HG02759 (cell line): ENCODE measurements at regions not wholly inside any gene's neighbourhood (a gene's known extent, or its start where the extent isn't known, plus 50 kb on each side); places are given as distances from the start of the nearest gene placed in this dataset.
"Not testable (repeated sequence)": the region's sequence is repeated elsewhere in the genome, so short reads cannot be mapped to it uniquely, and the experiment has no call there.

ENCODE experiments used
- ATAC-seq: cut with Tn5 transposase; IDR thresholded peaks from one replicate; pipeline ENCODE4 v1.9.1; 2021; ENCODE audit warnings: mild to moderate bottlenecking, moderate library complexity; ENCODE audit not compliant: unreplicated experiment

DNA sequence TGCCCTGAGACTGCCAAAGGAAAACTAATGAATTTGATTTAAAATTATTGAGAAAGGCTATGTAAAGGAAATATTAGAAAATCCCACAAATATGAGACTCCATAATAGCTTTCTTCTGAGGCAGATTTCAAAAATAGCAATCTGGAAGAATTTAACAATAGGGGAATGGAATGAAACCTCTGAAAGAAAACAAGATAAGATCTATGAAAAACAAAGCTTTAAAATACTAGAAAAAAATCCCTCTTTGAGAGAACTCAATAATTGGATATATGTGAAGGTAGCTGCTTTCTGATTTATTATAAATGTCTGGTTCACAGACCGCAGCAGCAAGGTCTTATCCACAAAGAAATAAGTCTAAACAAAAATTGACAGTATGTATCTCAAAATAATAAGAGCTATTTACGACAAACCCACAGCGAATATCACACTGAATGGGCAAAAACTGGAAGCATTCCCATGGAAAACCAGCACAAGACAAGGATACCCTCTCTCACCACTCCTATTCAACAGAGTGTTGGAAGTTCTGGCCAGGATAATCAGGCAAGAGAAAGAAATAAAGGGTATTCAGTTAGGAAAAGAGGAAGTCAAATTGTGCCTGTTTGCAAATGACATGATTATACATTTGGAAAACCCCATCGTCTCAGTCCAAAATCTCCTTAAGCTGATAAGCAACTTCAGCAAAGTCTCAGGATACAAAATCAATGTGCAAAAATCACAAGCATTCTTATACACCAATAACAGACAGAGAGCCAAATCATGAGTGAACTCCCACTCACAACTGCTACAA lies 319.3 kb upstream of the THBS1 start:
- ATAC-seq = not testable (repeated sequence)

DNA sequence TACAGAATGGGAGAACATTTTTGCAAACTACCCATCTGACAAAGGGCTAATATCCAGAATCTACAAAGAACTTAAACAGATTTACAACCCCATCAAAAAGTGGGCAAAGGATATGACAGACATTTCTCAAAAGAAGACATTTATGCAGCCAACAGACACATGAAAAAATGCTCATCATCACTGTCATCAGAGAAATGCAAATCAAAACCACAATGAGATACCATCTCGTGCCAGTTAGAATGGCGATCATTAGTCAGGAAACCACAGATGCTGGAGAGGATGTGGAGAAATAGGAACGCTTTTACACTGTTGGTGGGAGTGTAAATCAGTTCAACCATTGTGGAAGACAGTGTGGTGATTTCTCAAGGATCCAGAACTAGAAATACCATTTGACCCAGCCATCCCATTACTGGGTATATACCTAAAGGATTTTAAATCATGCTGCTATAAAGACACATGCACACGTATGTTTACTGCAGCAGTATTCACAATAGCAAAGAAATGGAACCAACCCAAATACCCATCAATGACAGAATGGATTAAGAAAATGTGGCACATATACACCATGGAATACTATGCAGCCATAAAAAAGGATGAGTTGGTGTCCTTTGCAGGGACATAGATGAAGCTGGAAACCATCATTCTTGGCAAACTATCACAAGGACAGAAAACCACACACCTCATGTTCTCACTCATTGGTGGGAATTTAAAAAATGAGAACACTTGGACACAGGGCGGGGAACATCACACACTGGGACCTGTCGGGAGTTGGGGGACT lies 317.7 kb upstream of the THBS1 start:
- ATAC-seq = not testable (repeated sequence)

DNA sequence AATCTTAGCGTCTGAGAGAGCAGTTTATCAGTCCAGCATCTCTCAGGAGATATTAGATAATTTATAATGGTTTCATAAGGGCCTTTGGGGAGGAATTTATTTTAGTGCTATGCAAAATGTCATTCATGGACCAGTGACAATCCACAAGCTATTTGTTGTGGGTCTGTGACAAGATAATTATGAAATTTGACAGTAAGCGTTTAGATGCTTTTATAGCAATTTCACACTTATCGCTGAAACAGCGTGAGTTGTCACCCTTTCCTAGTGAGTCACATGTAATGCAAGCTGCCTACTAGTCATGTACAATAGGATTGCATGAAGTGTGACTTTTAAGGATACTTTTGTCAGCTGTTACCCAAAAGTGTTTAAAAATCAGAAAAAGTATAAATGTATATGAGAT lies 315.6 kb upstream of the THBS1 start:
- no peak for ATAC-seq

- ATAC-seq = no peak
These were observed 314.0 kb upstream of the THBS1 start for GRCh38 chr15:39266890-39267289.

GRCh38 chr15:39267685-39268084 lies 313.2 kb upstream of the THBS1 start:
- ATAC-seq = no peak

DNA sequence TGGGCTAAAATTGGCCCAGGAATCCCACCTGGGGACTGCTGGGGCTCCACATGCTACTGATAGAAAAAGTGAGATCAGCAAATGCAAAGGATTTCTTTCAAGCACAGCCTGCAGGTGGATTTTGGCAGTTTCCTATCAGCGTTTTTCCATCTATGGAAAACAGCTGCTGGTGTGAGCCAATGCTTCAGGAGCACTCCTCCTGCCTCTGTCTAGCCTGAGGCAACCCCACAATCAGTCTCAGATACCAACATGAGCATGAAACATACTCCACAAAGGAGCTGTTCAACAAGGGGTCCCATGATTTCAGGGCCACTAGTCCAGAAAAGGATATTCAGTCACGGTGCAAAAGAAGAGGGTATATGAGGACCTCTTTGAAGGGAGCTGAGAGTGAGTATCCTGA lies 311.5 kb upstream of the THBS1 start:
- no peak for ATAC-seq

DNA sequence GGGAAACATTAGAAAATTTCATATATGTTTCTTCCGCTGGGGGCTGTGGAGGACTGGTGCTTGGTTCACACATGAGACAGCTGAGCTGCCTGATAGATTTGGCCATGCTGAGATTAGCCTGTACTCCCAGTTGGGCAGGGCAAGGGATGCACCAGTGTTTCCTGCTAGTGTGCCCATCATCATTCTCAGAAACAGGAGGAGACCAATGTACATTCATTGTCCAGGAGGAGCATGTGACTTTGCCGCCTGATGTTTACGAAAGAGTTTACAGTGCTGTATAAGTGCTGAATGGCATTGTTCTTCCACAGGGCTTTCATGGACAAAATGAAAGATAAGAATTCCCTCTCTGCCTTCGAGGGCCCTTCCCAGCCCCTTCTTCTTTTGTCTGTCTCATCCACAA lies 311.1 kb upstream of the THBS1 start:
- no peak for ATAC-seq

DNA sequence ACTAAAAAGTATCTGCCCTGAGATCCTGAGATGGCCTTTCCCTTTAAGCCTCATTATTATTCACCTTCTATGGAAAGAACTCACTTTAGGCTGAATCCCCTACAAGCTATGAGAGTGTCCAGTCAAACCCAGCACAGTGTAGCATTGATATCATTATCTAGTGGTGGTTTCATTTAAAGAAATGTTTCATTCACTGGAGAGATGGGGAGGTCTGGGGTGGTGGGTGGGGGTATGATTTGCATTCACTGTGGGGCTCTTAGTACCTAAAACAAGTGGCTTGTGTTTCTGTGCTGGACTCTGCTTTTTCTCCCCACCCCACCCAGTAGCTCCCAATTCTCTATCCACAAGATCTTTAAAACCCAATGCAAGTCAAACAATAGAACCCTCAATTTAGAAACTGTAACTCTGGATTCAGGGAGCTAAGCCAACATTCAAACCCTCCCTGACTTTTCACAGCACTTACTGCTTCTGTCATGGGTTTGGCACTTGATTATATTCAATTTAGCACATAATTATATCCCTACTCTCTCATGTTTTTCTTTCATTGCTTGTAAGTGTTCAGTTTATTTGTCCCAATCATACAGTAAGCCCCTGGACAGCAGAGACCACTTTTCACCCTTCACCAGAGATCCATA lies 310.5 kb upstream of the THBS1 start:
- ATAC-seq = no peak

GRCh38 chr15:39270934-39271333 lies 309.9 kb upstream of the THBS1 start:
- ATAC-seq = no peak

DNA sequence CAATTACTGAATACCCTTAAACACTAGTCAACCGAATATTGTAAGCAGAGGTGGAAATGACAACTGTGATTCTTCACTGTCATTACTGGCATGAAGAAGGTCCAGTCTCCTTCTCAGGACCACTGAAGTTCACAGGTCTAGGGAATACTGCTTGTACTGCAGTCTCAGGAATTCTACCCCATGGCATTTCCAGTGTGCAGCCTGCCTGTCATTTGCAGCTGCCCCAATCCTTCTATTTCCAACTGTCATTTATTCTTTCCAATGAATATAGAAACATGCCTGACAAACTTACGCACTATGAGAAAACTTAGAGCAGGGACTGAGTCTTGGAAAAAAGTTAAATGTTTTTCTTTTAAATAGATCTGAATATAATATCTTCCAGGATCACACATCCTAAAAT lies 308.0 kb upstream of the THBS1 start:
- ATAC-seq = no peak

DNA sequence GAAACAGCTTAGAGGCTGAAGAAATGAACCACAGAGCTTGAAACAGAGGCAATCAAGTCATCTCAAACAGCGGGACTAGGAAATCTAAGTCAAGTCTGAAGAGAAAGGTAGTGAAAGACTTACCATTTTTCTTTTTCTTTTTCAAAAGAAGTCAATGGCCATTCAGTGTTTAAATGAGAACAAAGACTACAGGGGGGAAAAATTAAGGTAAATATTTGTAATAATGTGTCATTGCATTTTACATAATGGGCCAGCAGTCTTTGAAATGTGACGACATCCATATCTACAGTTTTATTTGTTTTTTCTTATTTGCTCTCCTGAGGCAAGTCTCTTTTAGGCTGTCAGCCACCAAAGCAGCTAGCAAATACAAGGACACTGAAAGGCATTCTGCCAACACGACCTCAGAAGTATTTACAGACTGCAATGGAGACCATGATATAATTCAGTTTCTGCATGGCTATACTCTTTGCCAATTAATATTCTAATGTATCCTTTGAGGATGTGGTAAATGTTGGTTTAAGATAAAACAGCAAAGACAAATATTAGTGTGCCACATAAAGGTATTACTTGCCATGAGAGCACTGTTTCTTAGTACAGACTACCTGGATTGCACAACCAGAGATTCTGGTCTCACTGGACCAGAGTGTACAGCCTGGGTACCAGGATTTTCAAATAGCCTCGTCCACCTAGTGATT lies 307.0 kb upstream of the THBS1 start:
- no peak for ATAC-seq

GRCh38 chr15:39275066-39275465 lies 305.8 kb upstream of the THBS1 start:
- no peak for ATAC-seq

GRCh38 chr15:39279311-39279710 lies 301.6 kb upstream of the THBS1 start:
- no peak for ATAC-seq

GRCh38 chr15:39281094-39281493 lies 299.8 kb upstream of the THBS1 start:
- ATAC-seq = no peak

- ATAC-seq = no peak
These were observed 298.1 kb upstream of the THBS1 start for GRCh38 chr15:39282663-39283208.

DNA sequence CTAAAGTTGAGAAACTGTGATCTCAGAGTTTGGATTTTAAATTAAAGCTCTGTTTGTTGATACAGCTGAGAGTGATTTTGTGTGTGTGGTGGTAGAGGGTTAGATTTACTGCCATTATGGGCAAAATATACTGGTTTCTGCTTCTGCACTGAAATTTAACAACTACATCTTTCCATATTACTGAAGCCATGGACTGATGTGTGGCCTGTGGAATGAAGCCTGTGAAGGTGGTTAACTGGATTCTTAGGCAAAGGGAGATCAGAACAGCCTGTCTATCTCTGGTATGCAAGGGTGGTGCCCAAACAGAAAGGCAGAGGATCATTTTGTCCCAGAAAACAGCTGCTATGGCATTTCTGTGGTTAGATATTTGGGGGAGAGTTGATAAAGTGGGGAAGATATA lies 297.3 kb upstream of the THBS1 start:
- no peak for ATAC-seq

- no peak for ATAC-seq
These were observed 295.8 kb upstream of the THBS1 start for GRCh38 chr15:39285071-39285470.

DNA sequence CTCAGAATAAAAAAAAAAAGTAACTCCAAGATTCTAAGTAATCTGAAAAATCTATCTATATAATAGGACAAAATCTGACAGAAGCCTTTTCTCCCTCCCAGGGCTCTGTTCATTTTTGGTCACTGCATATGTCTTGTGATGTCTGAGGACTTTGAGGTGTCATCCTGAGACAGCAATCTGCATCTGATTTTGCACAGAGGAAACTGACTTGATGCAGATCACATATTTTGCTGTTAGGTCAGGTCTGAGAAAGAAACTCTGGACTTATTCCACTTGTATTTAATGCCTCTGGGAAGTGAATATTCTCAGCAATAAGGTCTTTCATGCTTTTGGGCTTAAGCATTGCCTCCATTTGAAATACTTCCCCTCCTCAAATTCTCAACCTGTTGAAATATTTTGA lies 295.2 kb upstream of the THBS1 start:
- ATAC-seq = no peak

GRCh38 chr15:39286706-39287105 lies 294.2 kb upstream of the THBS1 start:
- no peak for ATAC-seq

- no peak for ATAC-seq
These were observed 293.3 kb upstream of the THBS1 start for GRCh38 chr15:39287322-39288195.
